OCI-LY7 (cell line): ENCODE measurements at regions not wholly inside any gene's neighbourhood (a gene's known extent, or its start where the extent isn't known, plus 50 kb on each side); places are given as distances from the start of the nearest gene placed in this dataset.

ENCODE experiments used
- BruUV-seq: library from RNA; stranded (reverse); fragments of 400-500 nt; replicated peaks from 2 replicates; lab custom pipeline; 2021; lab: Mats Ljungman, UMichigan
- CTCF ChIA-PET: fragments of 300-600 bp; sonication (Branson Sonifier 250); formaldehyde crosslinking; loops from one replicate; lab custom pipeline; 2022; ENCODE audit warnings: antibody characterized with exemption; ENCODE audit not compliant: unreplicated experiment; lab: Charles Lee
- POLR2A ChIA-PET: fragments of 300-600 bp; sonication (Branson Sonifier 250); formaldehyde crosslinking; loops from one replicate; lab custom pipeline; 2022; ENCODE audit warnings: antibody characterized with exemption; lab: Charles Lee
- DNase-seq: peaks from one replicate; pipeline ENCODE4 v3.0.0-alpha.2; 2015; ENCODE audit warnings: low spot score
- H2AFZ ChIP-seq: fragments of 200-600 bp; sonication (generic), shearing (Covaris generic); 2 replicates; pipeline ENCODE4 v1.6.1; 2014; ENCODE audit warnings: mild to moderate bottlenecking, antibody characterized with exemption, low read length, moderate library complexity
- H3K27ac ChIP-seq: fragments of 200-600 bp; sonication (generic); 2 replicates; pipeline ENCODE4 v1.5.1; 2014; ENCODE audit warnings: mixed run types, low read depth, mild to moderate bottlenecking, moderate library complexity, low read length, inconsistent platforms; ENCODE audit not compliant: poor library complexity, severe bottlenecking
- H3K36me3 ChIP-seq: fragments of 200-600 bp; sonication (generic); 2 replicates; pipeline ENCODE4 v1.6.1; 2014; ENCODE audit warnings: mild to moderate bottlenecking, antibody characterized with exemption, low read length, moderate library complexity, mixed read lengths; ENCODE audit not compliant: insufficient read depth
- H3K4me1 ChIP-seq: fragments of 200-600 bp; sonication (generic); 2 replicates; pipeline ENCODE4 v1.5.1; 2014; ENCODE audit warnings: mild to moderate bottlenecking, low read length; ENCODE audit not compliant: insufficient read depth, poor library complexity, severe bottlenecking
- H3K4me2 ChIP-seq: fragments of 200-600 bp; sonication (generic); 2 replicates; pipeline ENCODE4 v1.6.1; 2014; ENCODE audit warnings: mild to moderate bottlenecking, low read length
- H3K4me3 ChIP-seq: fragments of 200-600 bp; sonication (generic); 2 replicates; pipeline ENCODE4 v1.5.1; 2014; ENCODE audit warnings: mild to moderate bottlenecking, low read depth, low read length; ENCODE audit not compliant: poor library complexity, severe bottlenecking
- H3K79me2 ChIP-seq: fragments of 200-600 bp; sonication (generic); 2 replicates; pipeline ENCODE4 v1.6.1; 2016; ENCODE audit warnings: low read depth, mild to moderate bottlenecking, low read length, moderate library complexity, mixed read lengths; ENCODE audit not compliant: insufficient read depth
- H3K9me2 ChIP-seq: fragments of 200-600 bp; sonication (generic); 2 replicates; pipeline ENCODE4 v1.6.1; 2016; ENCODE audit warnings: mild to moderate bottlenecking, low read length, mixed read lengths; ENCODE audit not compliant: insufficient read depth
- H3K9me3 ChIP-seq: fragments of 200-600 bp; sonication (generic); 2 replicates; pipeline ENCODE4 v1.6.1; 2014; ENCODE audit warnings: mild to moderate bottlenecking, mixed run types, low read length, mixed read lengths
- H4K20me1 ChIP-seq: fragments of 200-600 bp; sonication (generic); 2 replicates; pipeline ENCODE4 v1.6.1; 2014; ENCODE audit warnings: mild to moderate bottlenecking, antibody characterized with exemption, low read length, moderate library complexity, mixed read lengths; ENCODE audit not compliant: insufficient read depth
- CTCF ChIP-seq: fragments of 200-600 bp; sonication (generic); conservative IDR thresholded peaks from 2 replicates; pipeline ENCODE4 v1.5.1; 2014; ENCODE audit warnings: mild to moderate bottlenecking, antibody characterized with exemption, low read length, moderate library complexity, mixed read lengths
- EZH2phosphoT487 ChIP-seq: fragments of 200-600 bp; sonication (generic); IDR thresholded peaks from 2 replicates; pipeline ENCODE4 v1.6.1; 2018; ENCODE audit warnings: low read depth, borderline replicate concordance, mild to moderate bottlenecking, mixed run types, antibody characterized with exemption, low read length, moderate library complexity, mixed read lengths
- intact Hi-C: fragments of 100-400 bp; cut with micrococcal nuclease; formaldehyde crosslinking; loops from one replicate; pipeline ENCODE4 v1.10.0; 2022; ENCODE audit not compliant: unreplicated experiment

GRCh38 chr12:104873374-104873773, 84.7 kb downstream of the SLC41A2 start:
- Histone ChIP-seq H3K9me2 (no peaks in the 10 kb centered on the region), H3K36me3 (no peaks in the 10 kb centered on the region), H3K79me2 (no peaks in the 10 kb centered on the region), H3K4me1 (peaks cover 7% of the 10 kb centered on the region), H3K4me3 (no peak overlapping the region), H3K4me2 (no peak overlapping the region), H3K9me3 (no peaks in the 10 kb centered on the region), H3K27ac (no peak overlapping the region), H4K20me1 (no peaks in the 10 kb centered on the region), H2AFZ (no peak overlapping the region)
- CTCF ChIA-PET: no interaction called here
- POLR2A ChIA-PET: interaction anchor here (0.7 kb wide), 3 partner anchors 12 to 667 kb away, joined by 3 to 4 read pairs (median 4); no protein-coding TSS in a partner anchor
- no peak for DNase-seq
- intact Hi-C loops: no loop called here
- no peak for TF ChIP-seq EZH2phosphoT487
- TF ChIP-seq CTCF: no peak
- BruUV-seq: no TSS peak

DNA sequence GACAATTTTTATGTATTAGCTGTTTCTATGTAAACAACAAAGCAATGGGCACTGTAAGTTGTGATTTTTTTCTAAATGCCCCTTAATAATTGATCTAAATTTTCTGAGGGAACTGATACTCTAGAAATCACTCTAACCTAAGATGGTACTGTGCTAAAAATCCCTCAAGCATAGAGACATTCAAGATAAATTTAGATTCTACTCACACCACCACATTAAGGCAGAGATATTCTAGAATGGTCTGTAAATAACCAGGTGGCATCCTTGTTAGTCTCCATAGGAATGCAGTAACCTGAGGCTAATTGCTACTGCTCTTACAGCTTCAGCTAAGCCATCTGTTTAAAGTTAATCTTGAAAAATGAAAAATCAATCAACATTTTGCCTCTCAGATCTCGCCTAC, 87.3 kb downstream of the SLC41A2 start:
- H3K27ac ChIP-seq: no peak overlapping the region
- no peaks in the 10 kb centered on the region for H4K20me1 ChIP-seq
- ChIA-PET POLR2A (interaction anchor here (1.4 kb wide), 1 partner anchor 18 kb away, joined by 3 read pairs; no protein-coding TSS in a partner anchor), CTCF (no interaction called here)
- H3K79me2 ChIP-seq: no peaks in the 10 kb centered on the region
- no peaks in the 10 kb centered on the region for H3K9me2 ChIP-seq
- no TSS peak for BruUV-seq
- no peaks in the 10 kb centered on the region for H3K9me3 ChIP-seq
- no peak overlapping the region for H3K4me3 ChIP-seq
- H2AFZ ChIP-seq: no peak overlapping the region
- H3K4me2 ChIP-seq: no peak overlapping the region
- peaks cover 7% of the 10 kb centered on the region for H3K4me1 ChIP-seq
- H3K36me3 ChIP-seq: no peaks in the 10 kb centered on the region
- DNase-seq: no peak
- intact Hi-C loops: no loop called here
- TF ChIP-seq EZH2phosphoT487 (no peak), CTCF (no peak)

GRCh38 chr12:104866291-104866690, 91.8 kb downstream of the SLC41A2 start:
- DNase-seq: no peak
- peaks cover 7% of the 10 kb centered on the region for H3K4me1 ChIP-seq
- H4K20me1 ChIP-seq: no peaks in the 10 kb centered on the region
- H3K9me3 ChIP-seq: no peaks in the 10 kb centered on the region
- H3K4me2 ChIP-seq: no peak overlapping the region
- ChIA-PET POLR2A (interaction anchor here (1.5 kb wide), 1 partner anchor 655 kb away, joined by 3 read pairs; no protein-coding TSS in a partner anchor), CTCF (no interaction called here)
- no peak overlapping the region for H3K4me3 ChIP-seq
- no TSS peak for BruUV-seq
- no peaks in the 10 kb centered on the region for H3K9me2 ChIP-seq
- TF ChIP-seq EZH2phosphoT487 (no peak), CTCF (no peak)
- intact Hi-C loops: no loop called here
- H3K27ac ChIP-seq: no peak overlapping the region
- no peaks in the 10 kb centered on the region for H3K79me2 ChIP-seq
- no peaks in the 10 kb centered on the region for H3K36me3 ChIP-seq
- H2AFZ ChIP-seq: no peak overlapping the region
